Nephron progenitor cell (in vitro differentiated cells): ENCODE measurements at regions not wholly inside any gene's neighbourhood (a gene's known extent, or its start where the extent isn't known, plus 50 kb on each side); places are given as distances from the start of the nearest gene placed in this dataset.
A peak's percentile ranks its signal among the peaks of the same experiment; 100 is the strongest.

ENCODE experiments used
- DNase-seq: peaks from one replicate; pipeline ENCODE4 v3.0.0; 2021
- H3K27ac Mint-ChIP-seq: 2 replicates; pipeline ENCODE4 v1.8.0; 2021; ENCODE audit warnings: mild to moderate bottlenecking, moderate library complexity, mixed read lengths
- H3K27me3 Mint-ChIP-seq: 2 replicates; pipeline ENCODE4 v1.8.0; 2021; ENCODE audit warnings: mild to moderate bottlenecking, low read depth, mixed read lengths; ENCODE audit not compliant: poor library complexity
- H3K36me3 Mint-ChIP-seq: 2 replicates; pipeline ENCODE4 v1.8.0; 2021; ENCODE audit warnings: low read depth, mixed read lengths
- H3K4me1 Mint-ChIP-seq: 2 replicates; pipeline ENCODE4 v1.8.0; 2021; ENCODE audit warnings: mixed read lengths
- H3K4me3 Mint-ChIP-seq: 2 replicates; pipeline ENCODE4 v1.8.0; 2021; ENCODE audit warnings: mild to moderate bottlenecking, moderate library complexity, mixed read lengths
- H3K9me3 Mint-ChIP-seq: 2 replicates; pipeline ENCODE4 v1.8.0; 2021; ENCODE audit warnings: mild to moderate bottlenecking, moderate library complexity, mixed read lengths
- CTCF ChIP-seq: fragments of 200-600 bp; sonication (generic); IDR thresholded peaks from 2 replicates; pipeline ENCODE4 v1.5.0; 2021; ENCODE audit warnings: antibody characterized with exemption

DNA sequence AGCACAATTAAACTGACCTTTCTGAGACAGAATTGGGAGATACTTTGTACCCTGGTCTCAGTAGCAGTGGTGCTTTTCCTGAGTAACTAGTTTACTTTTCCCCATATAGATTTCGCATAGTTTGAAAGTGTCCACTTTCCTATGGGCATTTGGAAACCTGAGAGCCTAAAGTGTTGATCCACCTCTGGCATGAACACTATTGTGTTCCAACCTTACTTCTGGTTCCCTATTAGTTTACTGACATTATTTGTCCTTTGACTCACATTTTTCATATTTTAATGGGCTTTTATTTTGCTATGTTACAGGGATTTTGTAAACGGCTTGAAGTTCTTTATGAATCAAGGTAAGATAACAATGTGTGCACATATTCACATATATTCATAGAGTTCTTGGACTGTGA lies 103.7 kb downstream of the CBLL2 start:
- TF ChIP-seq CTCF = no peak
- no peak overlapping the region for H3K27ac Mint-ChIP-seq
- H3K36me3 Mint-ChIP-seq = no peaks in the 10 kb centered on the region
- peaks cover 5% of the 10 kb centered on the region for H3K4me1 Mint-ChIP-seq
- DNase-seq = no peak
- H3K9me3 Mint-ChIP-seq = peaks cover 7% of the 10 kb centered on the region
- peaks cover 3% of the 10 kb centered on the region for H3K27me3 Mint-ChIP-seq
- H3K4me3 Mint-ChIP-seq = no peak overlapping the region

GRCh38 chrX:22378296-22378695 lies 105.6 kb downstream of the CBLL2 start:
- Mint-ChIP-seq H3K4me1 (peaks cover 2% of the 10 kb centered on the region), H3K4me3 (no peak overlapping the region), H3K36me3 (peaks cover 4% of the 10 kb centered on the region), H3K9me3 (peaks cover 12% of the 10 kb centered on the region), H3K27me3 (peaks cover under 1% of the 10 kb centered on the region), H3K27ac (no peak overlapping the region)
- no peak for TF ChIP-seq CTCF
- no peak for DNase-seq

DNA sequence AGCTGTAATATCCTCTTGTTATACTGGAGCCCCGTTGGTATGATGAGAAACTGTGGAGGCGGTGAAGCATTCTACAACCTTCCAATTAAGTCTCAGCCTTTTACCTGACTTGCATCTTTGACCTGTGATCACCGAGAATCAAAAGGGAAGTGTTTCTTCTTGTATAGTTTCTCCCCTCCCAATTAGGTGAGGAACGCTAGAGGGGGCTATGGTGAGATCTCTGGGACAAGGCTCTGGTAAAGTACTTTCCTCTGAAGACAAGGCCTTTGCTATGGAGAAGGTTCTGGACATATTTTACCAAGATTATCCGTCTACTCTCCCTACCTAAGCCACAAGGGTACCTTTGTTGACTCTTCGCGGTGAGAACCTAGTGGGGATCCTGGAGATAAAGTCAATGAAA lies 111.3 kb downstream of the CBLL2 start:
- Mint-ChIP-seq H3K27me3 (no peaks in the 10 kb centered on the region), H3K36me3 (peaks cover 5% of the 10 kb centered on the region), H3K9me3 (peaks cover 21% of the 10 kb centered on the region), H3K4me1 (peaks cover 17% of the 10 kb centered on the region), H3K4me3 (no peak overlapping the region), H3K27ac (no peak overlapping the region)
- DNase-seq = no peak
- TF ChIP-seq CTCF = no peak

DNA sequence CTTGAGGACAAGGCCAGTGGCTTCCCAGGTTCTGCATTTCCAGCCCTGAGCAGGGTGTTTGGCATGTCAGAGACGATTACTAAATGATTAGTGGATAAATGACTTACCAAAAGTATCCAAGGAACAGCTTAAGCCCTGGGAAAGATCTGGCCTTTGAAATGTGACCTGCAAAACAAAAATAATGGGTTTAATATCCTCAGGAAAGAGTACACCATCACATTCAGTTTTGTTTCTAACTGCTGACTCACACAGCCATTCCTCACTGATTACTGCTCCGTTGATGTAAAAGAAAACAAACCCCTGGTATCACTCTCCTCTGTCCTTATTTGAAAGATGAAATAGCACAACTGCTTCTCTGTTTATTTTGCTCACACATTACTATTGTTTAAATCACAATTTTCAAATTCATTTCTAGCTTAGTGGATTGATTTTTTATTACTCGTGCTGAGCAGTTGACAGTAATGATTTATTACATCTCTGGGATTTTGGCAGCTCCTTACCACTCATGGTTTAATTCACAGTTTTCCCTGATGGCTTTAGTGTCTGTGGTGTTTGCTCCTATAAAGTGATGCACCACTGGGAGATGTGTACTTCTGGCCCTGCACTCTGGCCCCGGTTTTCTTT lies 117.0 kb downstream of the CBLL2 start:
- Mint-ChIP-seq H3K27me3 (no peaks in the 10 kb centered on the region), H3K4me1 (peaks cover 57% of the 10 kb centered on the region), H3K36me3 (no peaks in the 10 kb centered on the region), H3K9me3 (peaks cover 24% of the 10 kb centered on the region), H3K27ac (peak overlapping the region; percentile 96), H3K4me3 (peak overlapping the region; percentile 11)
- DNase-seq = no peak
- TF ChIP-seq CTCF = no peak

DNA sequence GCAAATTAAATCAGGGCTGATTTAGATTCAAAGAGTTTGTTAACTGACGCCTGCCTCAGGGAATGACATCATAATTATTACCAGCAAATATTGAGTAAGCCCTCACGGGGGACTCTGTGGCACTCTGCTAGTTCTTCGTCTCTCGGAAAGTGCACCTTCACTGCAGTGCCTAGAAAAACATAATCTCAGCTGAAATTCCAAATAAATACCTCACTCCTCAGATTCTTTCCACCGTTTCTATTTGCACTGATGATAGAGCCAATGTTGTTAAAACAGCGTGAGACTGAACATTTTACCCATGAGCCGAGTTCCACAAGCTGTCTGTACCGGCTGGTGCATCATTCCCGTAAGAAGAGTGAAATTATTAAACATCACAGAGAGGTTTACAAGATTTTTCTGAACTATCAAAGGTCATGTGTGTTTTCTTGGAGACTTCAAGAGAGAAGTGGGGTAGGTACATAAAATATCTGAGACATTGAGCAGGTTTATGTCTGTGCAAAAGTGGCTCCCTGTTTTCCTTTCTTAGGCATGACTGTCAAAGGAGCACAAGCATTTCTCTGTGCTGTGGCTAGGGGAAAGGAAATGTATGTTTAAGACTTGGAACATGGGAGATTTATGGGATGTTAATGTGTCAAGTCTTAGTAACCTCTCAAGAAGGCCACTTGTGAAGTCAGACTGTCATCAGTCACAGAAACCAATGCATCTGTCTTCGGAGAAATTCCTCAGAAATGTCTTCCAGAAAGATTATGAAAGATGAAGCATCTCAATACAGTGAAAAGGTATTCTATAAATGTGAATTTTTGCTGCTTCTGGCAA lies 119.6 kb downstream of the CBLL2 start:
- peaks cover 20% of the 10 kb centered on the region for H3K9me3 Mint-ChIP-seq
- no peak for DNase-seq
- H3K27ac Mint-ChIP-seq = peak overlapping the region; percentile 22
- H3K36me3 Mint-ChIP-seq = no peaks in the 10 kb centered on the region
- TF ChIP-seq CTCF = no peak
- peaks cover 68% of the 10 kb centered on the region for H3K4me1 Mint-ChIP-seq
- H3K27me3 Mint-ChIP-seq = no peaks in the 10 kb centered on the region
- no peak overlapping the region for H3K4me3 Mint-ChIP-seq
